ENCODE measurements at regions not wholly inside any gene's neighbourhood (a gene's known extent, or its start where the extent isn't known, plus 50 kb on each side); places are given as distances from the start of the nearest gene placed in this dataset.

DNA sequence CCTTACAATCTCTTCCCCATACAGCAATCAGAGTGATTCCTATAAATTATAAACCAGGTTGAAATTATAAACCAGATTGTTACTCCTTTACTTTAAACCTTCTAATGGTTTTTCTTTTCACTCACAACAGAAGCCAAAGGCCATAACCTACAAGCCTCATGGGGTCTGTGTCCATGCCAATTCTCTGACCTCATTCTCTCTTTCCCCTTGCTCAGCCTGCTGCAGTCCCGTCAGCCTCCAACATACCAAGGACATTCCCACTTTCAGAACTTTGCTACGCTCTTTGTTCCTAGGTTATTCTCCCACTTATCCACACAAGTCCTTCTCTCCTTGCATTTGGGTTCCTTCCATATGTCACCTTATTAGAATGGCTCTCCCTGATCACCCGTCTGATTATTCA lies 277.9 kb upstream of the TCF21 start:
- Histone ChIP-seq H3K27ac (ENCODE audit: low read depth in 1 of 2, low read length in 1 of 2) (no peak overlapping the region), H3K27me3 (ENCODE audit: control insufficient read depth in 3 of 3, insufficient read depth in 3 of 3, low read length in 2 of 3) (no peaks in the 10 kb centered on the region), H3K36me3 (ENCODE audit: control insufficient read depth in 4 of 4, insufficient read depth in 4 of 4, low read length in 4 of 4) (no peaks in the 10 kb centered on the region), H3K4me1 (ENCODE audit: control insufficient read depth in 5 of 5, insufficient read depth in 5 of 5, low read length in 5 of 5) (peaks cover 0 to 62% (median 7%) of the 10 kb centered on the region in 5 donors), H3K9ac (ENCODE audit: insufficient read depth in 1 of 2, low read length in 2 of 2) (no peak overlapping the region), H3K4me3 (no peak overlapping the region), H3K9me3 (ENCODE audit: control insufficient read depth in 4 of 4, insufficient read depth in 3 of 4, low read length in 3 of 4) (no peaks in the 10 kb centered on the region)
- 81 to 87% methylated on average over 3 of the region's 3 CpGs for WGBS, 2 donors
- ATAC-seq (ENCODE audit: insufficient read depth, low FRiP score) (no peak), DNase-seq (no peak)
- no peak for TF ChIP-seq CTCF (IDR thresholded peaks at IDR 0.05; ENCODE audit: control extremely low read depth, extremely low read depth)

- Histone ChIP-seq H3K9me3 (ENCODE audit: control insufficient read depth in 4 of 4, insufficient read depth in 3 of 4, low read length in 3 of 4) (no peaks in the 10 kb centered on the region), H3K9ac (ENCODE audit: insufficient read depth in 1 of 2, low read length in 2 of 2) (no peak overlapping the region), H3K4me1 (ENCODE audit: control insufficient read depth in 5 of 5, insufficient read depth in 5 of 5, low read length in 5 of 5) (peaks cover 0 to 47% (median 7%) of the 10 kb centered on the region in 5 donors), H3K36me3 (ENCODE audit: control insufficient read depth in 4 of 4, insufficient read depth in 4 of 4, low read length in 4 of 4) (no peaks in the 10 kb centered on the region), H3K27ac (ENCODE audit: low read depth in 1 of 2, low read length in 1 of 2) (no peak overlapping the region), H3K4me3 (no peak overlapping the region), H3K27me3 (ENCODE audit: control insufficient read depth in 3 of 3, insufficient read depth in 3 of 3, low read length in 2 of 3) (no peaks in the 10 kb centered on the region)
- DNase-seq (no peak), ATAC-seq (ENCODE audit: insufficient read depth, low FRiP score) (no peak)
- TF ChIP-seq CTCF (IDR thresholded peaks at IDR 0.05; ENCODE audit: control extremely low read depth, extremely low read depth) = no peak
Observed at GRCh38 chr6:133612459-133612858, 276.5 kb upstream of the TCF21 start.

- ATAC-seq (ENCODE audit: insufficient read depth, low FRiP score) = no peak
- peak in 1 of 3 donors; percentile 48 for DNase-seq
Observed at GRCh38 chr6:133613211-133613610, 275.7 kb upstream of the TCF21 start.

More at GRCh38 chr6:133613211-133613610, 275.7 kb upstream of the TCF21 start:
- Histone ChIP-seq H3K4me3 (no peak overlapping the region), H3K36me3 (ENCODE audit: control insufficient read depth in 4 of 4, insufficient read depth in 4 of 4, low read length in 4 of 4) (no peaks in the 10 kb centered on the region), H3K9ac (ENCODE audit: insufficient read depth in 1 of 2, low read length in 2 of 2) (no peak overlapping the region), H3K9me3 (ENCODE audit: control insufficient read depth in 4 of 4, insufficient read depth in 3 of 4, low read length in 3 of 4) (no peaks in the 10 kb centered on the region), H3K4me1 (ENCODE audit: control insufficient read depth in 5 of 5, insufficient read depth in 5 of 5, low read length in 5 of 5) (peaks cover 0 to 42% (median 7%) of the 10 kb centered on the region in 5 donors), H3K27me3 (ENCODE audit: control insufficient read depth in 3 of 3, insufficient read depth in 3 of 3, low read length in 2 of 3) (no peaks in the 10 kb centered on the region), H3K27ac (ENCODE audit: low read depth in 1 of 2, low read length in 1 of 2) (no peak overlapping the region)
- TF ChIP-seq CTCF (IDR thresholded peaks at IDR 0.05; ENCODE audit: control extremely low read depth, extremely low read depth) = no peak
- 59 to 72% methylated on average over 3 of the region's 3 CpGs for WGBS, 2 donors

Data from lung (tissue), 11 donors.